ENCODE measurements at regions not wholly inside any gene's neighbourhood (a gene's known extent, or its start where the extent isn't known, plus 50 kb on each side); places are given as distances from the start of the nearest gene placed in this dataset.

GRCh38 chr16:85520853-85521521 lies 92.1 kb upstream of the GSE1 start (continued):
- TF ChIP-seq ZNF275 (CRISPR knock-in tag; IDR thresholded peaks at IDR 0.05; ENCODE audit: borderline replicate concordance): no peak
- TF ChIP-seq ZIK1 (CRISPR knock-in tag; IDR thresholded peaks at IDR 0.05; ENCODE audit: borderline replicate concordance, low read depth): 0 out of 2 replicates have a peak, but pooled peaks have one; percentile 55
- no peak for TF ChIP-seq ZNF33A (CRISPR knock-in tag; IDR thresholded peaks at IDR 0.05; ENCODE audit: borderline replicate concordance)
- TF ChIP-seq ZNF639 (CRISPR knock-in tag; conservative IDR thresholded peaks at IDR 0.05): no peak
- no peak for TF ChIP-seq MEIS1 (CRISPR knock-in tag; IDR thresholded peaks at IDR 0.05; ENCODE audit: borderline replicate concordance)
- no peak for TF ChIP-seq ZNF317 (CRISPR knock-in tag; IDR thresholded peaks at IDR 0.05)
- TF ChIP-seq ZBTB3 (CRISPR knock-in tag; IDR thresholded peaks at IDR 0.05; ENCODE audit: borderline replicate concordance, low read depth): no peak
- peak; percentile 62; the same call in 1 of the 2 replicates for TF ChIP-seq FOXJ3 (CRISPR knock-in tag; IDR thresholded peaks at IDR 0.05; ENCODE audit: borderline replicate concordance)
- peak; percentile 29; the same call in 1 of the 2 replicates for TF ChIP-seq TFDP1 (CRISPR knock-in tag; IDR thresholded peaks at IDR 0.05; ENCODE audit: borderline replicate concordance)
- TF ChIP-seq TMF1 (CRISPR knock-in tag; IDR thresholded peaks at IDR 0.05; ENCODE audit: low read depth): no peak
- no peak for TF ChIP-seq HNRNPH1 (optimal IDR thresholded peaks at IDR 0.05; ENCODE audit: low read depth, low read length)
- peak; percentile 66 for TF ChIP-seq ZMYM4 (CRISPR knock-in tag; IDR thresholded peaks at IDR 0.05)
- TF ChIP-seq E2F1 (CRISPR knock-in tag; IDR thresholded peaks at IDR 0.05): no peak; the same call in 1 of the 2 replicates
- TF ChIP-seq ZNF354B (CRISPR knock-in tag; IDR thresholded peaks at IDR 0.05): no peak
- TF ChIP-seq EED (CRISPR knock-in tag; IDR thresholded peaks at IDR 0.05): peak; percentile 59; the same call in 1 of the 2 replicates
- no peak for TF ChIP-seq ZNF512 (CRISPR knock-in tag; IDR thresholded peaks at IDR 0.05)
- no peak for TF ChIP-seq ZC3H4 (CRISPR knock-in tag; IDR thresholded peaks at IDR 0.05; ENCODE audit: borderline replicate concordance)
- TF ChIP-seq SMARCE1 (IDR thresholded peaks at IDR 0.05; ENCODE audit: borderline replicate concordance): no peak
- TF ChIP-seq ISL2 (CRISPR knock-in tag; IDR thresholded peaks at IDR 0.05): peak; percentile 49; the same call in 1 of the 2 replicates
- no peak for TF ChIP-seq ZBTB49 (CRISPR knock-in tag; IDR thresholded peaks at IDR 0.05; ENCODE audit: borderline replicate concordance)
